ENCODE measurements at regions not wholly inside any gene's neighbourhood (a gene's known extent, or its start where the extent isn't known, plus 50 kb on each side); places are given as distances from the start of the nearest gene placed in this dataset.

GRCh38 chr15:99452728-99453636, 112.8 kb upstream of the MEF2A start:
- Histone ChIP-seq H3K4me3 (ENCODE audit: low read depth, low read length) (no peak overlapping the region), H3K36me3 (ENCODE audit: control insufficient read depth, insufficient read depth, low read length) (no peaks in the 10 kb centered on the region), H3K27me3 (ENCODE audit: control insufficient read depth, insufficient read depth, low read length) (no peaks in the 10 kb centered on the region)
- DNase-seq (ENCODE audit: low read depth), result no peak
- POLR2A ChIA-PET, result interaction anchor here (1.1 kb wide), 1 partner anchor 251 kb away, joined by 3 read pairs; no protein-coding TSS in a partner anchor
- CTCF ChIA-PET, result no interaction called here
- no peak for TF ChIP-seq CTCF (IDR thresholded peaks at IDR 0.05; ENCODE audit: insufficient read depth, low read depth, low read length)

- ChIA-PET CTCF (interaction anchor here (0.8 kb wide), 1 partner anchor 262 kb away, joined by 3 read pairs; no protein-coding TSS in a partner anchor), POLR2A (no interaction called here)
- DNase-seq (ENCODE audit: low read depth), result no peak
- Histone ChIP-seq H3K36me3 (ENCODE audit: control insufficient read depth, insufficient read depth, low read length) (no peaks in the 10 kb centered on the region), H3K4me3 (ENCODE audit: low read depth, low read length) (no peak overlapping the region), H3K27me3 (ENCODE audit: control insufficient read depth, insufficient read depth, low read length) (no peaks in the 10 kb centered on the region)
- TF ChIP-seq CTCF (IDR thresholded peaks at IDR 0.05; ENCODE audit: insufficient read depth, low read depth, low read length), result no peak
Measured at GRCh38 chr15:99453637-99454030, 112.2 kb upstream of the MEF2A start.

- DNase-seq (ENCODE audit: low read depth), result no peak
- Histone ChIP-seq H3K36me3 (ENCODE audit: control insufficient read depth, insufficient read depth, low read length) (no peaks in the 10 kb centered on the region), H3K4me3 (ENCODE audit: low read depth, low read length) (no peak overlapping the region), H3K27me3 (ENCODE audit: control insufficient read depth, insufficient read depth, low read length) (no peaks in the 10 kb centered on the region)
- ChIA-PET POLR2A (no interaction called here), CTCF (interaction anchor here (0.8 to 1.3 kb wide), 3 partner anchors 9 to 261 kb away, joined by 3 read pairs; no protein-coding TSS in a partner anchor)
- no peak for TF ChIP-seq CTCF (IDR thresholded peaks at IDR 0.05; ENCODE audit: insufficient read depth, low read depth, low read length)
Measured at GRCh38 chr15:99454107-99454809, 111.5 kb upstream of the MEF2A start.

- POLR2A ChIA-PET, result no interaction called here
- CTCF ChIA-PET, result interaction anchor here (0.9 to 1.3 kb wide), 2 partner anchors 10 to 31 kb away, joined by 3 read pairs; no protein-coding TSS in a partner anchor
- Histone ChIP-seq H3K4me3 (ENCODE audit: low read depth, low read length) (no peak overlapping the region), H3K27me3 (ENCODE audit: control insufficient read depth, insufficient read depth, low read length) (no peaks in the 10 kb centered on the region), H3K36me3 (ENCODE audit: control insufficient read depth, insufficient read depth, low read length) (no peaks in the 10 kb centered on the region)
- DNase-seq (ENCODE audit: low read depth), result peak; percentile 77
- TF ChIP-seq CTCF (IDR thresholded peaks at IDR 0.05; ENCODE audit: insufficient read depth, low read depth, low read length), result no peak
Measured at GRCh38 chr15:99454941-99455788, 110.6 kb upstream of the MEF2A start.

Data from BJ (cell line).